ENCODE measurements at regions not wholly inside any gene's neighbourhood (a gene's known extent, or its start where the extent isn't known, plus 50 kb on each side); places are given as distances from the start of the nearest gene placed in this dataset.
A peak's percentile ranks its signal among the peaks of the same experiment; 100 is the strongest.

GRCh38 chr9:18010492-18010891, 431.6 kb downstream of the SH3GL2 start:
- no peak overlapping the region for H3K4me3 ChIP-seq (ENCODE audit: low read depth, low read length)
- no peak for TF ChIP-seq CTCF (IDR thresholded peaks at IDR 0.05; ENCODE audit: low read depth, low read length, missing control alignments)
- DNase-seq (ENCODE audit: low read depth), result no peak
- in situ Hi-C loops (cut with HindIII; ENCODE audit: low sequenced_read_pairs), result no loop called here

GRCh38 chr9:18012170-18012569, 433.3 kb downstream of the SH3GL2 start:
- no peak for DNase-seq (ENCODE audit: low read depth)
- in situ Hi-C loops (cut with HindIII; ENCODE audit: low sequenced_read_pairs), result no loop called here
- no peak for TF ChIP-seq CTCF (IDR thresholded peaks at IDR 0.05; ENCODE audit: low read depth, low read length, missing control alignments)
- H3K4me3 ChIP-seq (ENCODE audit: low read depth, low read length), result no peak overlapping the region

GRCh38 chr9:18014556-18014955, 435.7 kb downstream of the SH3GL2 start:
- DNase-seq (ENCODE audit: low read depth), result no peak
- no peak for TF ChIP-seq CTCF (IDR thresholded peaks at IDR 0.05; ENCODE audit: low read depth, low read length, missing control alignments)
- in situ Hi-C loops (cut with HindIII; ENCODE audit: low sequenced_read_pairs), result no loop called here
- no peak overlapping the region for H3K4me3 ChIP-seq (ENCODE audit: low read depth, low read length)

GRCh38 chr9:18015116-18015515, 436.2 kb downstream of the SH3GL2 start:
- TF ChIP-seq CTCF (IDR thresholded peaks at IDR 0.05; ENCODE audit: low read depth, low read length, missing control alignments), result no peak
- no peak for DNase-seq (ENCODE audit: low read depth)
- no peak overlapping the region for H3K4me3 ChIP-seq (ENCODE audit: low read depth, low read length)
- in situ Hi-C loops (cut with HindIII; ENCODE audit: low sequenced_read_pairs), result no loop called here

GRCh38 chr9:18017136-18017535, 438.3 kb downstream of the SH3GL2 start:
- in situ Hi-C loops (cut with HindIII; ENCODE audit: low sequenced_read_pairs), result no loop called here
- no peak for DNase-seq (ENCODE audit: low read depth)
- TF ChIP-seq CTCF (IDR thresholded peaks at IDR 0.05; ENCODE audit: low read depth, low read length, missing control alignments), result peak; percentile 18
- no peak overlapping the region for H3K4me3 ChIP-seq (ENCODE audit: low read depth, low read length)

DNA sequence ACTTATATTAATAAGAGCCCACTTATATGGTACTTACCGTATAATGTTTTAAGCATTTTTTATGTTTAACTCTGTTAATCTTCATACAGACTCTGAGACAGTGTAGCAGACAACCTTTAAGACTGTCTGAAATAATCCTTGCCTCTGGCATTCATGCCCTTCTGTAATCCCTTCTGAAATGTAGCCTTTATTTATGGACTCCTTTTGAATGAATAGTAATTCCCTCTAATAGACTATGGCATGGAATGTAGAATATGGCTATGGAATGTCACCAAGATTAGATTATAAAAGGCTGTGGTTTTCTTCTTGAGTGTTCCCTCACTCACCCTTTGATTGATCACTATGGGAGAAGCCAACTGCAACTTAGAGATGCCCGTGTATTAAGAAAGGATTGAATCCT, 439.4 kb downstream of the SH3GL2 start:
- no peak for DNase-seq (ENCODE audit: low read depth)
- in situ Hi-C loops (cut with HindIII; ENCODE audit: low sequenced_read_pairs), result no loop called here
- TF ChIP-seq CTCF (IDR thresholded peaks at IDR 0.05; ENCODE audit: low read depth, low read length, missing control alignments), result no peak
- no peak overlapping the region for H3K4me3 ChIP-seq (ENCODE audit: low read depth, low read length)

DNA sequence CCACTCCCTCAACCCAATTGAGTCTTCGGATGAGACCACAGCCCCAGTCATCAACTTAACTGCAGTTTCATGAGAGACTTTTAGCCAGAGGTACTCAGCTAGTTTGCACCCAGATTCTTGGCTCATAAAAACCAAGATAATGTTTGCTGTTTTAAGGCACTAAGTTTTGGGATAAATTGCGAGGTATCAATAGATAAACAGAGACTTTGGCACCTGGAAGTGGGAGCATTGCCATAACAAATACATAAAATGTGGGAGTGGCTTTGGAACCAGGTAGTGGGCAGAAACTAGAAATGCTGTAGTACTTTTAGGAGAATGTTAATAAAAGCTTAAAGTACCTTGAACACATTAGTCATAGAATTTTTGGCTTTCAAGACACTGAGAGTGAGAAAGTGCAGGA, 439.8 kb downstream of the SH3GL2 start:
- no peak for DNase-seq (ENCODE audit: low read depth)
- TF ChIP-seq CTCF (IDR thresholded peaks at IDR 0.05; ENCODE audit: low read depth, low read length, missing control alignments), result no peak
- H3K4me3 ChIP-seq (ENCODE audit: low read depth, low read length), result no peak overlapping the region
- in situ Hi-C loops (cut with HindIII; ENCODE audit: low sequenced_read_pairs), result no loop called here
